Mesenchymal stem cell (in vitro differentiated cells and primary cell): ENCODE measurements at regions not wholly inside any gene's neighbourhood (a gene's known extent, or its start where the extent isn't known, plus 50 kb on each side); places are given as distances from the start of the nearest gene placed in this dataset.
A peak's percentile ranks its signal among the peaks of the same experiment; 100 is the strongest.

Experiments
- DNase-seq: peaks from one replicate; pipeline ENCODE4 v3.0.0-alpha.2; 2013
- H2AFZ ChIP-seq: one replicate; pipeline ENCODE4 v1.6.1; 2013; ENCODE audit warnings: low read depth, mild to moderate bottlenecking, control low read depth, inconsistent platforms, low read length, moderate library complexity
- H2AK5ac ChIP-seq: 2 replicates; pipeline ENCODE4 v1.6.1; 2013; ENCODE audit warnings: low read length, moderate library complexity, mild to moderate bottlenecking, inconsistent platforms; ENCODE audit not compliant: severe bottlenecking
- H2BK120ac ChIP-seq: one replicate; pipeline ENCODE4 v1.6.1; 2013; ENCODE audit warnings: low read depth, mild to moderate bottlenecking, inconsistent platforms, low read length, moderate library complexity
- H2BK12ac ChIP-seq, 2 experiments: one replicate each; pipeline ENCODE4 v1.6.1; 2013; ENCODE audit warnings: inconsistent platforms in 2 of 2, low read length in 2 of 2, mild to moderate bottlenecking in 2 of 2, moderate library complexity in 2 of 2, control low read depth in 1 of 2
- H2BK15ac ChIP-seq: one replicate; pipeline ENCODE4 v1.6.1; 2013; ENCODE audit warnings: mild to moderate bottlenecking, low read depth, inconsistent platforms; ENCODE audit not compliant: poor library complexity, severe bottlenecking
- H2BK5ac ChIP-seq: 2 replicates; pipeline ENCODE4 v1.6.1; 2013; ENCODE audit warnings: low read depth, mild to moderate bottlenecking, low read length, control low read depth, inconsistent platforms; ENCODE audit not compliant: poor library complexity, severe bottlenecking
- H3K14ac ChIP-seq, 2 experiments: one replicate each; pipeline ENCODE4 v1.6.1; 2013; ENCODE audit warnings: inconsistent platforms in 2 of 2, low read length in 2 of 2, control low read depth in 1 of 2, mild to moderate bottlenecking in 1 of 2, moderate library complexity in 1 of 2
- H3K18ac ChIP-seq, 2 experiments: one replicate each; pipeline ENCODE4 v1.6.1; 2013; ENCODE audit warnings: inconsistent platforms in 2 of 2, low read length in 2 of 2, control low read depth in 1 of 2, low read depth in 1 of 2, mild to moderate bottlenecking in 1 of 2
- H3K23ac ChIP-seq, 2 experiments: one replicate each; pipeline ENCODE4 v1.6.1; 2013; ENCODE audit warnings: inconsistent platforms in 2 of 2, low read length in 2 of 2, mild to moderate bottlenecking in 2 of 2, moderate library complexity in 2 of 2, control low read depth in 1 of 2
- H3K27ac ChIP-seq: 2 replicates; pipeline ENCODE4 v1.5.1; 2013; ENCODE audit warnings: mild to moderate bottlenecking, moderate library complexity, low read length, control low read depth, inconsistent platforms; ENCODE audit not compliant: poor library complexity, severe bottlenecking
- H3K27me3 ChIP-seq, 2 experiments: 2 replicates each; pipeline versions ENCODE4 v1.6.1 to v1.7.0; 2013; ENCODE audit warnings: low read length in 2 of 2, mild to moderate bottlenecking in 2 of 2, moderate library complexity in 2 of 2, control low read depth in 1 of 2, inconsistent platforms in 1 of 2; ENCODE audit not compliant: control insufficient read depth in 1 of 2, insufficient read depth in 1 of 2
- H3K36me3 ChIP-seq, 2 experiments: 2 replicates each; pipeline versions ENCODE4 v1.6.1 to v1.7.0; 2013; ENCODE audit warnings: low read length in 2 of 2, control low read depth in 1 of 2, inconsistent platforms in 1 of 2, low read depth in 1 of 2, mild to moderate bottlenecking in 1 of 2; ENCODE audit not compliant: insufficient read depth in 2 of 2, control insufficient read depth in 1 of 2
- H3K4ac ChIP-seq, 2 experiments: one replicate each; pipeline ENCODE4 v1.6.1; 2013; ENCODE audit warnings: inconsistent platforms in 2 of 2, low read length in 2 of 2, mild to moderate bottlenecking in 2 of 2, moderate library complexity in 2 of 2, control low read depth in 1 of 2, low read depth in 1 of 2
- H3K4me1 ChIP-seq: 2 replicates; pipeline ENCODE4 v1.6.1; 2013; ENCODE audit warnings: low read depth, low read length, control low read depth; ENCODE audit not compliant: control insufficient read depth, insufficient read depth
- H3K4me2 ChIP-seq: 2 replicates; pipeline ENCODE4 v1.6.1; 2013; ENCODE audit warnings: low read length, mild to moderate bottlenecking, inconsistent platforms; ENCODE audit not compliant: poor library complexity, severe bottlenecking
- H3K4me3 ChIP-seq, 2 experiments: 2 replicates each; pipeline versions ENCODE4 v1.5.1 to v1.7.0; 2013; ENCODE audit warnings: low read length in 2 of 2, mild to moderate bottlenecking in 2 of 2, control low read depth in 1 of 2, low read depth in 1 of 2; ENCODE audit not compliant: insufficient read depth in 1 of 2
- H3K79me1 ChIP-seq: replicated peaks from 2 replicates; pipeline ENCODE4 v1.6.1; 2013; ENCODE audit warnings: mild to moderate bottlenecking, control low read depth, low read length, inconsistent platforms; ENCODE audit not compliant: poor library complexity, severe bottlenecking
- H3K9ac ChIP-seq: 2 replicates; pipeline ENCODE4 v1.7.0; 2013; ENCODE audit warnings: mild to moderate bottlenecking, low read length, moderate library complexity
- H3K9me3 ChIP-seq: 2 replicates; pipeline ENCODE4 v1.7.0; 2013; ENCODE audit warnings: mild to moderate bottlenecking, low read length; ENCODE audit not compliant: control insufficient read depth
- H4K8ac ChIP-seq: one replicate; pipeline ENCODE4 v1.6.1; 2013; ENCODE audit warnings: inconsistent platforms, mild to moderate bottlenecking, low read length, moderate library complexity
- H4K91ac ChIP-seq: one replicate; pipeline ENCODE4 v1.6.1; 2013; ENCODE audit warnings: mild to moderate bottlenecking, low read length, inconsistent platforms
- WGBS: methylation state at CpG from one replicate; pipeline ENCODE4 v1.1.7; 2013; ENCODE audit warnings: mixed read lengths; 5-methylcytosine and 5-hydroxymethylcytosine counted together

DNA sequence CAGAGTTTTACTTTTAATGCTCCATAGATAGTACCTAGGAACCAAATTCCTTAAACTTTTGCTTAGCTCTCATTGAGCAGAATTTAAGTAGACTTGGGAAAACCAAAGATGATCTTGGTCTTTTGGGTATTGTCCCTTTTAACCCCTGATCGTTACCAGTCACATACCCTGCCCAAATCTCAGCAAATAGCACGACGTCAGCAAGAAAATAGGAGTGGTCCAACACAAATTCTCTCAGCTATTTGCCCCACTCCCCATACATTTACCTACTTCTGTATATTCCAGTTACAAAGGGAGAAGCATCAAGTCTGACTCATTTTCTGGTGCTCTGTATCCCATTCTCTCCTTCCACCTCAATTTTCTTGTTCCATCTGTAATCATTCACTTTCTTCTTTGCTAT is 387.3 kb downstream of the CCDC85A start:
- H2AK5ac ChIP-seq = no peak overlapping the region
- H3K27me3 ChIP-seq = no peaks in the 10 kb centered on the region
- H3K79me1 ChIP-seq = no peaks in the 10 kb centered on the region
- H2BK120ac ChIP-seq = no peak overlapping the region
- H3K23ac ChIP-seq = no peak overlapping the region
- H3K4me1 ChIP-seq = no peaks in the 10 kb centered on the region
- no peak overlapping the region for H3K18ac ChIP-seq
- H3K36me3 ChIP-seq = no peaks in the 10 kb centered on the region
- DNase-seq = no peak
- H3K9ac ChIP-seq = no peak overlapping the region
- no peak overlapping the region for H2BK15ac ChIP-seq
- H4K91ac ChIP-seq = no peak overlapping the region
- H3K4ac ChIP-seq = no peak overlapping the region
- peaks cover 4% of the 10 kb centered on the region for H3K9me3 ChIP-seq
- WGBS = 90% methylated on average over 3 of the region's 3 CpGs
- no peak overlapping the region for H3K27ac ChIP-seq
- H4K8ac ChIP-seq = no peak overlapping the region
- no peak overlapping the region for H3K4me2 ChIP-seq
- no peak overlapping the region for H2AFZ ChIP-seq
- no peak overlapping the region for H2BK5ac ChIP-seq
- no peak overlapping the region for H2BK12ac ChIP-seq
- H3K4me3 ChIP-seq = no peak overlapping the region
- no peak overlapping the region for H3K14ac ChIP-seq

DNA sequence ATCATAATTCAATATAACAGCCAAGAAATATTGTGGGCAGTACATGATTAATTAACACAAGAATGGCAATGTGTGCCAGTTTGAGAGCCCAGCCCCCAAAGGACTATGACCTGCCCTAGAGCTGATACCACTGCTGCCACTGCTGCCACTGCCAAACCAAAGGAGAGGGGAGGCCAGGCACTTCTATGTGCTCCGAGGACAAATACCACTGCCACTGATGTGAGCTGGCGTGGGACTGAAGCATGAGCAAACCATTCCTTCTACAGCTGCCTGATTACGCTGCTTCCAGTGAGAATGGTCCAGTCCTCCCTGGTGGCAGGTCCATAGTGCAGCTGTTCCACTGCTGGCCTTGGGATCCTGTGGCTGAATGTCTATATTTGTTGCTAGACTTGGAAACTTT is 392.2 kb downstream of the CCDC85A start:
- H3K36me3 ChIP-seq = no peaks in the 10 kb centered on the region
- H3K9me3 ChIP-seq = peaks cover 24% of the 10 kb centered on the region
- DNase-seq = no peak
- WGBS = 91% methylated on average over 3 of the region's 3 CpGs
- no peak overlapping the region for H2BK5ac ChIP-seq
- H3K79me1 ChIP-seq = no peaks in the 10 kb centered on the region
- peak overlapping the region; percentile 34 for H4K91ac ChIP-seq
- H3K27me3 ChIP-seq = no peaks in the 10 kb centered on the region
- H2BK120ac ChIP-seq = no peak overlapping the region
- no peak overlapping the region for H3K18ac ChIP-seq
- H3K23ac ChIP-seq = no peak overlapping the region
- H3K4ac ChIP-seq = no peak overlapping the region
- H3K14ac ChIP-seq = no peak overlapping the region
- no peak overlapping the region for H2AFZ ChIP-seq
- H2BK12ac ChIP-seq = no peak overlapping the region
- no peak overlapping the region for H3K27ac ChIP-seq
- no peak overlapping the region for H4K8ac ChIP-seq
- no peak overlapping the region for H3K4me2 ChIP-seq
- no peak overlapping the region for H3K9ac ChIP-seq
- no peak overlapping the region for H3K4me3 ChIP-seq
- H3K4me1 ChIP-seq = no peaks in the 10 kb centered on the region
- no peak overlapping the region for H2AK5ac ChIP-seq
- H2BK15ac ChIP-seq = no peak overlapping the region

DNA sequence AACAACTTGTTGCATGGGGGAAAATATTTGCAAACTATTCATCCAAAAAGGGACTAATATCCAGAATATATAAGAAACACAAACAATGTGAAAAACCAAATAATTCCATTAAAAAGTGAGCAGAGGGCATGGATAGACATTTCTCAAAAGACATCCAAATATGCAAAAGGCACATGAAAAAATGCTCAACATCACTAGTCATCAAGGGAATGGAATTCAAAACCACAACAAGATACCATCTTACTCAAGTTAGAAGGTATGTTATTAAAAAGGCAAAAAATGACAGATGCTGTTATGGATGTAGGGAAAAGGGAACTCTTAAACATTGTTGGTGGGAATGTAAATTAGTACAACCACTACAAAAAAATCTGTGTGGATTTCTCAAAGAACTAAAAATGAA is 396.5 kb downstream of the CCDC85A start:
- DNase-seq = peak; percentile 39
- Histone ChIP-seq H3K36me3 (no peaks in the 10 kb centered on the region), H4K8ac (no peak overlapping the region), H3K79me1 (no peaks in the 10 kb centered on the region), H3K4me1 (no peaks in the 10 kb centered on the region), H3K4ac (no peak overlapping the region), H2BK15ac (no peak overlapping the region), H3K18ac (no peak overlapping the region), H3K4me2 (no peak overlapping the region), H3K14ac (no peak overlapping the region), H3K27ac (no peak overlapping the region), H3K9me3 (peaks cover 24% of the 10 kb centered on the region), H3K23ac (no peak overlapping the region), H3K9ac (no peak overlapping the region), H3K4me3 (no peak overlapping the region), H2BK12ac (no peak overlapping the region), H3K27me3 (no peaks in the 10 kb centered on the region), H2AFZ (no peak overlapping the region), H2BK120ac (no peak overlapping the region), H4K91ac (no peak overlapping the region), H2BK5ac (no peak overlapping the region), H2AK5ac (no peak overlapping the region)

DNA sequence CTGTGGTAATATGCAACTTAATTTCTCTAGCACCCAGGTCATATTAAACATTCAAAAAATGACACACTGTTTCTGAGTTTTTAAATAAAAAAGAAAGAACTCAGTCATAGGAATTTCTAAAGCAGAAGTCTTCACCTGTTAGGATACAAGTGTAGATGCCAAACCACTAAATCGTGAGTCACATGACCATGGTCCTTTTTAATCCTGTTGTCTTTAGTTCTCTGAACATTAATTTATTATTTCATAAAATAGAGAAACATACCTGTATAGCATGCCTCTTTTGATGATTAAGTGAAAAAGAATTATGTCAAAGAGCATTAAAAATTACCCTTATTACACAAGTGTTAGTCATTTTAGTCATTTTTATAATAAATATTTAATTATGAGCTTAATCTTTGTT is 398.8 kb downstream of the CCDC85A start:
- Histone ChIP-seq H2AFZ (no peak overlapping the region), H3K4me1 (no peaks in the 10 kb centered on the region), H3K9me3 (peaks cover 11% of the 10 kb centered on the region), H2BK12ac (no peak overlapping the region), H3K4me2 (no peak overlapping the region), H2BK120ac (no peak overlapping the region), H3K27ac (no peak overlapping the region), H3K79me1 (no peaks in the 10 kb centered on the region), H2BK5ac (no peak overlapping the region), H3K18ac (no peak overlapping the region), H3K14ac (no peak overlapping the region), H3K4ac (no peak overlapping the region), H2AK5ac (no peak overlapping the region), H3K4me3 (no peak overlapping the region), H3K9ac (no peak overlapping the region), H3K23ac (no peak overlapping the region), H2BK15ac (no peak overlapping the region), H3K27me3 (no peaks in the 10 kb centered on the region), H4K91ac (no peak overlapping the region), H4K8ac (no peak overlapping the region), H3K36me3 (no peaks in the 10 kb centered on the region)
- 100% methylated on average over 1 of the region's 1 CpG for WGBS
- DNase-seq = no peak
